PFSK-1 (cell line): ENCODE measurements at regions not wholly inside any gene's neighbourhood (a gene's known extent, or its start where the extent isn't known, plus 50 kb on each side); places are given as distances from the start of the nearest gene placed in this dataset.

Experiments
- FOXP2 ChIP-seq: optimal IDR thresholded peaks from 2 replicates; pipeline ENCODE3; 2011; ENCODE audit warnings: borderline replicate concordance, control low read depth, inconsistent platforms; ENCODE audit not compliant: insufficient read depth; ENCODE audit errors: extremely low read length, extremely low read depth
- POLR2AphosphoS5 ChIP-seq: IDR thresholded peaks from 2 replicates; pipeline ENCODE4 v1.6.1; 2012; ENCODE audit warnings: low read depth, mild to moderate bottlenecking, control low read depth, low read length, moderate library complexity
- SIN3A ChIP-seq: IDR thresholded peaks from 2 replicates; pipeline ENCODE4 v1.6.1; 2012; ENCODE audit warnings: mild to moderate bottlenecking, low read length, moderate library complexity, borderline replicate concordance; ENCODE audit not compliant: insufficient read depth
- TAF1 ChIP-seq: IDR thresholded peaks from 2 replicates; pipeline ENCODE4 v1.6.1; 2012; ENCODE audit warnings: low read length, control low read depth, borderline replicate concordance; ENCODE audit not compliant: insufficient read depth
- TF ChIP-seq, protein P1 (sequence below), 2 experiments: IDR thresholded peaks; 2 replicates each; pipeline versions ENCODE4 v1.6.1 to v1.8.0; 2011 to 2012; ENCODE audit warnings: low read depth in 2 of 2, low read length in 2 of 2, control low read depth in 1 of 2, inconsistent platforms in 1 of 2, mild to moderate bottlenecking in 1 of 2, moderate library complexity in 1 of 2; ENCODE audit not compliant: insufficient read depth in 1 of 2

- TF ChIP-seq SIN3A: no peak
- TF ChIP-seq POLR2AphosphoS5: no peak
- no peak for TF ChIP-seq TAF1
- TF ChIP-seq FOXP2: no peak
- TF ChIP-seq, protein P1, sequence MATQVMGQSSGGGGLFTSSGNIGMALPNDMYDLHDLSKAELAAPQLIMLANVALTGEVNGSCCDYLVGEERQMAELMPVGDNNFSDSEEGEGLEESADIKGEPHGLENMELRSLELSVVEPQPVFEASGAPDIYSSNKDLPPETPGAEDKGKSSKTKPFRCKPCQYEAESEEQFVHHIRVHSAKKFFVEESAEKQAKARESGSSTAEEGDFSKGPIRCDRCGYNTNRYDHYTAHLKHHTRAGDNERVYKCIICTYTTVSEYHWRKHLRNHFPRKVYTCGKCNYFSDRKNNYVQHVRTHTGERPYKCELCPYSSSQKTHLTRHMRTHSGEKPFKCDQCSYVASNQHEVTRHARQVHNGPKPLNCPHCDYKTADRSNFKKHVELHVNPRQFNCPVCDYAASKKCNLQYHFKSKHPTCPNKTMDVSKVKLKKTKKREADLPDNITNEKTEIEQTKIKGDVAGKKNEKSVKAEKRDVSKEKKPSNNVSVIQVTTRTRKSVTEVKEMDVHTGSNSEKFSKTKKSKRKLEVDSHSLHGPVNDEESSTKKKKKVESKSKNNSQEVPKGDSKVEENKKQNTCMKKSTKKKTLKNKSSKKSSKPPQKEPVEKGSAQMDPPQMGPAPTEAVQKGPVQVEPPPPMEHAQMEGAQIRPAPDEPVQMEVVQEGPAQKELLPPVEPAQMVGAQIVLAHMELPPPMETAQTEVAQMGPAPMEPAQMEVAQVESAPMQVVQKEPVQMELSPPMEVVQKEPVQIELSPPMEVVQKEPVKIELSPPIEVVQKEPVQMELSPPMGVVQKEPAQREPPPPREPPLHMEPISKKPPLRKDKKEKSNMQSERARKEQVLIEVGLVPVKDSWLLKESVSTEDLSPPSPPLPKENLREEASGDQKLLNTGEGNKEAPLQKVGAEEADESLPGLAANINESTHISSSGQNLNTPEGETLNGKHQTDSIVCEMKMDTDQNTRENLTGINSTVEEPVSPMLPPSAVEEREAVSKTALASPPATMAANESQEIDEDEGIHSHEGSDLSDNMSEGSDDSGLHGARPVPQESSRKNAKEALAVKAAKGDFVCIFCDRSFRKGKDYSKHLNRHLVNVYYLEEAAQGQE (IDR thresholded peaks at IDR 0.05; ENCODE audit: insufficient read depth in 1 of 2, low read depth in 2 of 2, low read length in 2 of 2): no peak
Measured at GRCh38 chr9:107927276-107927675, 437.7 kb upstream of the KLF4 start.

DNA sequence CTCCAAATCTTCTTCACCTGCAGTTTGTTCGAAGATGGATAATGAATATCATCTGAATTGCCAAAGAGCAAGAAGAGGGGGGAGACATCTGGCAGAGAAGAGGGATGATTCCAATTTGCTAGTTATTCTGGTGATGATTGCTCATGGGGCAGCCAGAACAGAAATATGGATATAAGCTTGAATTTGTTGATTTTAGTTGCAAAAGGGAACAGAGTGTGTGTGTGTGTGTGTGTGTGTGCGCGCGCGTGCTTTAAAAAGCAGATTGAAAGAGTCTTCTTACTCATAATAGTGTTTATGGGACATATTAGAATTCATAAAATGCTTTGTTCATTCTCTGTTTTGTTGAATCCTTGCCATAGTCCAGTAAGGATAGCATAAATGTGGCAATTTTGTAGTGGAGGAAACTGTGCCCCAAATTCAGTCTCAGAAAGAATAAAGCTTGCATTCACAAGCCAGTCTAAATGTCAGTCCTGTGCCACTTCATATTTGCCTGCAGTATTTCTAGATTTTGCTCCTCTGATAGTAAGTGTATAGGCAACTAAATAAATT is 436.3 kb upstream of the KLF4 start:
- TF ChIP-seq POLR2AphosphoS5: no peak
- no peak for TF ChIP-seq TAF1
- no peak for TF ChIP-seq SIN3A
- TF ChIP-seq, protein P1 (IDR thresholded peaks at IDR 0.05; ENCODE audit: insufficient read depth in 1 of 2, low read depth in 2 of 2, low read length in 2 of 2): no peak
- TF ChIP-seq FOXP2: no peak

- no peak for TF ChIP-seq SIN3A
- no peak for TF ChIP-seq POLR2AphosphoS5
- TF ChIP-seq FOXP2: no peak
- TF ChIP-seq, protein P1 (IDR thresholded peaks at IDR 0.05; ENCODE audit: insufficient read depth in 1 of 2, low read depth in 2 of 2, low read length in 2 of 2): no peak
- no peak for TF ChIP-seq TAF1
Measured at GRCh38 chr9:107922260-107922659, 432.7 kb upstream of the KLF4 start.

GRCh38 chr9:107919263-107919662 is 429.7 kb upstream of the KLF4 start:
- TF ChIP-seq POLR2AphosphoS5 (no peak), FOXP2 (no peak), TAF1 (no peak), SIN3A (no peak)
- TF ChIP-seq, protein P1 (IDR thresholded peaks at IDR 0.05; ENCODE audit: insufficient read depth in 1 of 2, low read depth in 2 of 2, low read length in 2 of 2): no peak

DNA sequence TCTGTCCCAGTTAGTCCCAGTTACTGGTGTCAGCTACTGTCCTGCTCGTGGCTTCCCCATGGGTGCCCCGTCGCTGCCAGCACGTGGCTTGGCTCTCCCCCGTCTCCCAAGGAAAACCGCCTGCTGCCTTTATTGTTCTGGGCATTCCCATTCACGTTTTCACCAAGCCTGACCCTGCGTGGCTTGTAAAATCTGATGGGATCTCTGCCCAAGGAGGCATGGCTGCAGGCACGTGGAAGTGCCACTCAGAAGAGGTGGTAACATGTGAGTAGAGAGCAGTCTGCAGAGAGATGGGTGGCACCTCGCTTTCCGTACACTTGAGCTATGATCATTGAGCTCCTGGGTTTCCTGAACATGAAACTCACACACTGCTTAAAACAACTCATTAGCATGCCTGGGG is 429.2 kb upstream of the KLF4 start:
- TF ChIP-seq POLR2AphosphoS5 (no peak), TAF1 (no peak), SIN3A (no peak), FOXP2 (no peak)
- TF ChIP-seq, protein P1 (IDR thresholded peaks at IDR 0.05; ENCODE audit: insufficient read depth in 1 of 2, low read depth in 2 of 2, low read length in 2 of 2): no peak
